ENCODE measurements at regions not wholly inside any gene's neighbourhood (a gene's known extent, or its start where the extent isn't known, plus 50 kb on each side); places are given as distances from the start of the nearest gene placed in this dataset.

DNA sequence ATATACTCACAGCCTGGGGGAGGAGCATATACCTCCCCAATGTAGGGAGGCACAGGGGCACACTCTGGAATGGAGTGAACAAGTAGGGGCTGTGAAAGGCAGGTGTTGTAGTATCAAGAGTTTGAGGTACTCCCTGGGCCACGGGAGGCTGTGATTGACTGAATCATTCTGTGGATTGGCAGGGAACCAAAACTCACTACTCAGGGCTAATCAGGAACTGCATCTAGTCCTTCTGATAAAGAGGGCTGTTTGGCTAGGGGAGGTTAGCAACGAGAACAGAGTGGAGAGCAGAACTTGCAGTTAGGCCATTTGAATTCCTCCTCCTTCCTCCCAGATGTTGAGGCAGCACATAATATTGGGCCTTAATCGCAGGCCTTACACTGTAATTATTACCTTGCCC lies 369.2 kb upstream of the MPDZ start:
- H3K4me3 ChIP-seq (ENCODE audit: control insufficient read depth, low read depth, low read length) = no peak overlapping the region
- TF ChIP-seq, protein P1, sequence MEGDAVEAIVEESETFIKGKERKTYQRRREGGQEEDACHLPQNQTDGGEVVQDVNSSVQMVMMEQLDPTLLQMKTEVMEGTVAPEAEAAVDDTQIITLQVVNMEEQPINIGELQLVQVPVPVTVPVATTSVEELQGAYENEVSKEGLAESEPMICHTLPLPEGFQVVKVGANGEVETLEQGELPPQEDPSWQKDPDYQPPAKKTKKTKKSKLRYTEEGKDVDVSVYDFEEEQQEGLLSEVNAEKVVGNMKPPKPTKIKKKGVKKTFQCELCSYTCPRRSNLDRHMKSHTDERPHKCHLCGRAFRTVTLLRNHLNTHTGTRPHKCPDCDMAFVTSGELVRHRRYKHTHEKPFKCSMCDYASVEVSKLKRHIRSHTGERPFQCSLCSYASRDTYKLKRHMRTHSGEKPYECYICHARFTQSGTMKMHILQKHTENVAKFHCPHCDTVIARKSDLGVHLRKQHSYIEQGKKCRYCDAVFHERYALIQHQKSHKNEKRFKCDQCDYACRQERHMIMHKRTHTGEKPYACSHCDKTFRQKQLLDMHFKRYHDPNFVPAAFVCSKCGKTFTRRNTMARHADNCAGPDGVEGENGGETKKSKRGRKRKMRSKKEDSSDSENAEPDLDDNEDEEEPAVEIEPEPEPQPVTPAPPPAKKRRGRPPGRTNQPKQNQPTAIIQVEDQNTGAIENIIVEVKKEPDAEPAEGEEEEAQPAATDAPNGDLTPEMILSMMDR (IDR thresholded peaks at IDR 0.05; ENCODE audit: control insufficient read depth, insufficient read depth, low read depth, low read length, missing control alignments) = no peak
- DNase-seq (ENCODE audit: low read depth) = no peak

GRCh38 chr9:13648068-13648467 lies 368.6 kb upstream of the MPDZ start:
- no peak overlapping the region for H3K4me3 ChIP-seq (ENCODE audit: control insufficient read depth, low read depth, low read length)
- TF ChIP-seq, protein P1 (IDR thresholded peaks at IDR 0.05; ENCODE audit: control insufficient read depth, insufficient read depth, low read depth, low read length, missing control alignments) = no peak
- DNase-seq (ENCODE audit: low read depth) = no peak

- TF ChIP-seq, protein P1 (IDR thresholded peaks at IDR 0.05; ENCODE audit: control insufficient read depth, insufficient read depth, low read depth, low read length, missing control alignments) = no peak
- H3K4me3 ChIP-seq (ENCODE audit: control insufficient read depth, low read depth, low read length) = no peak overlapping the region
- DNase-seq (ENCODE audit: low read depth) = no peak
These were observed 367.1 kb upstream of the MPDZ start for GRCh38 chr9:13646500-13647021.

- TF ChIP-seq, protein P1 (IDR thresholded peaks at IDR 0.05; ENCODE audit: control insufficient read depth, insufficient read depth, low read depth, low read length, missing control alignments) = no peak
- DNase-seq (ENCODE audit: low read depth) = no peak
- no peak overlapping the region for H3K4me3 ChIP-seq (ENCODE audit: control insufficient read depth, low read depth, low read length)
These were observed 366.1 kb upstream of the MPDZ start for GRCh38 chr9:13645557-13645956.

- H3K4me3 ChIP-seq (ENCODE audit: control insufficient read depth, low read depth, low read length) = no peak overlapping the region
- TF ChIP-seq, protein P1 (IDR thresholded peaks at IDR 0.05; ENCODE audit: control insufficient read depth, insufficient read depth, low read depth, low read length, missing control alignments) = no peak
- no peak for DNase-seq (ENCODE audit: low read depth)
These were observed 365.2 kb upstream of the MPDZ start for GRCh38 chr9:13644675-13645074.

- no peak for DNase-seq (ENCODE audit: low read depth)
- TF ChIP-seq, protein P1 (IDR thresholded peaks at IDR 0.05; ENCODE audit: control insufficient read depth, insufficient read depth, low read depth, low read length, missing control alignments) = no peak
- H3K4me3 ChIP-seq (ENCODE audit: control insufficient read depth, low read depth, low read length) = no peak overlapping the region
These were observed 363.2 kb upstream of the MPDZ start for GRCh38 chr9:13642646-13643045.

GRCh38 chr9:13629067-13629466 lies 349.6 kb upstream of the MPDZ start:
- no peak overlapping the region for H3K4me3 ChIP-seq (ENCODE audit: control insufficient read depth, low read depth, low read length)
- TF ChIP-seq, protein P1 (IDR thresholded peaks at IDR 0.05; ENCODE audit: control insufficient read depth, insufficient read depth, low read depth, low read length, missing control alignments) = no peak
- DNase-seq (ENCODE audit: low read depth) = no peak

Measured in AG09309 (cell line).